ENCODE measurements at regions not wholly inside any gene's neighbourhood (a gene's known extent, or its start where the extent isn't known, plus 50 kb on each side); places are given as distances from the start of the nearest gene placed in this dataset.

DNA sequence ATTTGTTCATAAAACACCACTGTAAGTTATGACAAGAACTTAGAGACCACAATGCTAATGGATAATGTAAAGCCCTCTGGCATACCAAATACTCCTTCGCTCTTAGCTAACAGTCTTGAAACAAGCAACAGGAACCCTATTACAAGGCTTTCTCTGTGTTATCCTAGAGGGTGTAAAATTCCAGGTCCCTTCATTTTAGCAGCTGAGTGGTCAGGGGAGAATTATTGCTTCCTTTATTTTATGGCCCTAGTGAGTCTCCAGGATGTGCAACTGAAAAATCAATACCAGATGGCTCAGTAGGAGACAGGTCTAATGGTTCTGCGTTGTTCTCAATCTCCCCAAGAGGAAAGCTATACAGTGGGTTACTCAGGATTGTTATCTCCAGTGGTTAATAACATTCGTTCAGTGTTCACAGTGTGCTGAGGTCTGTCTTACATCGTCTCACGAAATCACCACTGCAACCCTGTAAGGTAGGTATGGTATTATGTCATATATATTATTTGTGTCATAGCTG, 172.7 kb upstream of the CNOT2 start:
- Histone ChIP-seq H3K9me3 (no peaks in the 10 kb centered on the region), H3K27me3 (ENCODE audit: insufficient read depth in 3 of 3, low read length in 2 of 3) (no peaks in the 10 kb centered on the region), H3K4me3 (no peak overlapping the region), H3K27ac (no peak overlapping the region), H3K4me1 (no peaks in the 10 kb centered on the region), H3K36me3 (ENCODE audit: insufficient read depth in 1 of 2, low read depth in 1 of 2) (no peaks in the 10 kb centered on the region)
- ATAC-seq = no peak
- TF ChIP-seq, protein P1, sequence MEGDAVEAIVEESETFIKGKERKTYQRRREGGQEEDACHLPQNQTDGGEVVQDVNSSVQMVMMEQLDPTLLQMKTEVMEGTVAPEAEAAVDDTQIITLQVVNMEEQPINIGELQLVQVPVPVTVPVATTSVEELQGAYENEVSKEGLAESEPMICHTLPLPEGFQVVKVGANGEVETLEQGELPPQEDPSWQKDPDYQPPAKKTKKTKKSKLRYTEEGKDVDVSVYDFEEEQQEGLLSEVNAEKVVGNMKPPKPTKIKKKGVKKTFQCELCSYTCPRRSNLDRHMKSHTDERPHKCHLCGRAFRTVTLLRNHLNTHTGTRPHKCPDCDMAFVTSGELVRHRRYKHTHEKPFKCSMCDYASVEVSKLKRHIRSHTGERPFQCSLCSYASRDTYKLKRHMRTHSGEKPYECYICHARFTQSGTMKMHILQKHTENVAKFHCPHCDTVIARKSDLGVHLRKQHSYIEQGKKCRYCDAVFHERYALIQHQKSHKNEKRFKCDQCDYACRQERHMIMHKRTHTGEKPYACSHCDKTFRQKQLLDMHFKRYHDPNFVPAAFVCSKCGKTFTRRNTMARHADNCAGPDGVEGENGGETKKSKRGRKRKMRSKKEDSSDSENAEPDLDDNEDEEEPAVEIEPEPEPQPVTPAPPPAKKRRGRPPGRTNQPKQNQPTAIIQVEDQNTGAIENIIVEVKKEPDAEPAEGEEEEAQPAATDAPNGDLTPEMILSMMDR (IDR thresholded peaks at IDR 0.05) = no peak
- intact Hi-C loops (cut with DNase I) = no loop called here
- 70 to 73% (median 72%) methylated on average over 5 of the region's 5 CpGs for WGBS, 3 donors
- DNase-seq = no peak

DNA sequence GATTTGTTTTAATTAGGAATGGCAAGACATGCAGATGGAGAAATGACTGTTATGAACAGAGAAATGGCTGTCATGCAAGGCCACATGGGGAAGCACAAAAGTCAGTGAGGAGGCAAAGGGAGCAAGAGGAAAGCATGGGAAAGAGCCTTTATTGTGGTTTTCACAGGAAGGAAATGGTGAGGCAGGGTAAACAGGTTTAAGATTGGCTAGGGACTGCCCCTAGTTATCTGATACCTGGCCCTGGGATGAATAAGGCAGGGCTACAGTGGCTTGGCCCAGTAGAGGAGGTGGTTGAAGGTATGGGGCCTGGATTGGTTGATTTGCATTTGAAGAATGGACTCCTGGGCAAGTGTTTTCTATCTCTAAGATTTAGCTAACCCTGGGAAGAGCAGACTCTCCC, 168.7 kb upstream of the CNOT2 start:
- H3K4me1 ChIP-seq = no peaks in the 10 kb centered on the region
- no peak overlapping the region for H3K27ac ChIP-seq
- TF ChIP-seq, protein P1 (IDR thresholded peaks at IDR 0.05) = no peak
- no peak for DNase-seq
- no peaks in the 10 kb centered on the region for H3K36me3 ChIP-seq (ENCODE audit: insufficient read depth in 1 of 2, low read depth in 1 of 2)
- no peak overlapping the region for H3K4me3 ChIP-seq
- no peaks in the 10 kb centered on the region for H3K27me3 ChIP-seq (ENCODE audit: insufficient read depth in 3 of 3, low read length in 2 of 3)
- no peak for ATAC-seq
- H3K9me3 ChIP-seq = no peaks in the 10 kb centered on the region
- intact Hi-C loops (cut with DNase I) = no loop called here

DNA sequence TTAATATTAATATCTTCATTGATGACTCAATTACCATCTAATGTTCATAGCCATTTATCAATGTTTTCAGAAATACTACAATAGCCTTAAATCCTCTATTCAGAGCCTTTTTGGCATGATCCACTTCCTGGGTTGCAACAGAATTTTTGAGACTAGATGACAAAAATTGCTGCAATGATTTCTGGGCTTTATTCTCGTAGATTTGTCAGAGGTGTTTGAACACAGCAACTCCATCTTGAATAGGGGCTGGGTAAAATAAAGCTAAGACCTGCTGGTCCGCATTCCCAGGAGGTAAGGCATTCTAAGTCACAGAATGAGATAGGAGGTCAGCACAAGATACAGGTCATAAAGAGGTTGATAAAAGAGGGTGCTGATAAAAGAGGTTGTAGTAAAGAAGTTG, 165.8 kb upstream of the CNOT2 start:
- intact Hi-C loops (cut with DNase I) = no loop called here
- H3K4me1 ChIP-seq = no peaks in the 10 kb centered on the region
- TF ChIP-seq, protein P1 (IDR thresholded peaks at IDR 0.05) = no peak
- DNase-seq = no peak
- no peaks in the 10 kb centered on the region for H3K9me3 ChIP-seq
- H3K4me3 ChIP-seq = no peak overlapping the region
- H3K27ac ChIP-seq = no peak overlapping the region
- H3K27me3 ChIP-seq (ENCODE audit: insufficient read depth in 3 of 3, low read length in 2 of 3) = no peaks in the 10 kb centered on the region
- ATAC-seq = no peak
- WGBS, 3 donors = 83 to 88% (median 84%) methylated on average over 2 of the region's 2 CpGs
- H3K36me3 ChIP-seq (ENCODE audit: insufficient read depth in 1 of 2, low read depth in 1 of 2) = no peaks in the 10 kb centered on the region

DNA sequence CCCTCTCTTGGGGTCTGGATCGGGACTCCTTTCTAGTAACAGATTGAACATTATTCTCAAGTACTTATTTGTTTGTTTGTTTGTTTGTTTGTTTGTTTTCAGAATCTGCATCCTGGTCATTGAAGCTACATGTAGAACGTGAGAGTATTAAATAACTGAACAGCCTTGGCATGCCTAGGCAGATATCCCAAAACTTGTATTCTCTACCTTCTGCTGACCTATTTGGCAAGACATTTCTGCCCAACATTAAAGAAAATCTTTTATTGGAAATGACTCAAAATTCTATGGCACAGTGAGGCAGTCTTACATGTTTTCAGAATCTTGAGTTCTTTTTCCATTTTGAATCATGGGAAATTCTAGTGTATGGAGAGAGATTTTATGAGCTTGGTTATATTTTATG, 165.1 kb upstream of the CNOT2 start:
- no peaks in the 10 kb centered on the region for H3K4me1 ChIP-seq
- no peak for ATAC-seq
- H3K27ac ChIP-seq = no peak overlapping the region
- DNase-seq = no peak
- TF ChIP-seq, protein P1 (IDR thresholded peaks at IDR 0.05) = no peak
- H3K4me3 ChIP-seq = no peak overlapping the region
- H3K27me3 ChIP-seq (ENCODE audit: insufficient read depth in 3 of 3, low read length in 2 of 3) = no peaks in the 10 kb centered on the region
- intact Hi-C loops (cut with DNase I) = no loop called here
- H3K9me3 ChIP-seq = no peaks in the 10 kb centered on the region
- 75 to 80% (median 76%) methylated on average over 2 of the region's 2 CpGs for WGBS, 3 donors
- no peaks in the 10 kb centered on the region for H3K36me3 ChIP-seq (ENCODE audit: insufficient read depth in 1 of 2, low read depth in 1 of 2)

DNA sequence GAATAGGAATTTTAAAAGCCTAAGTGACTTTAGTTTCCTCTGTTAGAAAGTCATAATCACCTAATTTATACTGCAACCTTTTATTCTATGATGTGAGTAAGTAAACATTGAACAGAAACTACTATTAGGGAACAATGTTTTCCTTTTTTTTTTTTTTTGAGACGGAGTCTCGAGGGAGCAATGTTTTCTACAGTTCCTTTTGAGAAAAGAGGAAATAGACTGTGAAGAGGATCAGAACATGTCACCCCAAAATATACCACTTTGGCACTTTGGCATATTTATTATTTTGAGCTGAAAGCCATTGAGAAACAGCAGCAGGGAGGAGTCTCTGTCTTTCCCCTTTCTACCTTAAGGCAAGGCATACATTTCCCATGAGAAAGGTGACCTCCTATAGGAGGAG, 162.7 kb upstream of the CNOT2 start:
- Histone ChIP-seq H3K9me3 (no peaks in the 10 kb centered on the region), H3K4me3 (no peak overlapping the region), H3K4me1 (no peaks in the 10 kb centered on the region), H3K27me3 (ENCODE audit: insufficient read depth in 3 of 3, low read length in 2 of 3) (no peaks in the 10 kb centered on the region), H3K27ac (no peak overlapping the region), H3K36me3 (ENCODE audit: insufficient read depth in 1 of 2, low read depth in 1 of 2) (no peaks in the 10 kb centered on the region)
- WGBS, 3 donors = 66 to 86% (median 75%) methylated on average over 2 of the region's 2 CpGs
- DNase-seq (no peak), ATAC-seq (no peak)
- intact Hi-C loops (cut with DNase I) = no loop called here
- TF ChIP-seq, protein P1 (IDR thresholded peaks at IDR 0.05) = no peak
